ENCODE measurements at regions not wholly inside any gene's neighbourhood (a gene's known extent, or its start where the extent isn't known, plus 50 kb on each side); places are given as distances from the start of the nearest gene placed in this dataset.
"Not testable (repeated sequence)": the region's sequence is repeated elsewhere in the genome, so short reads cannot be mapped to it uniquely, and the experiment has no call there.

DNA sequence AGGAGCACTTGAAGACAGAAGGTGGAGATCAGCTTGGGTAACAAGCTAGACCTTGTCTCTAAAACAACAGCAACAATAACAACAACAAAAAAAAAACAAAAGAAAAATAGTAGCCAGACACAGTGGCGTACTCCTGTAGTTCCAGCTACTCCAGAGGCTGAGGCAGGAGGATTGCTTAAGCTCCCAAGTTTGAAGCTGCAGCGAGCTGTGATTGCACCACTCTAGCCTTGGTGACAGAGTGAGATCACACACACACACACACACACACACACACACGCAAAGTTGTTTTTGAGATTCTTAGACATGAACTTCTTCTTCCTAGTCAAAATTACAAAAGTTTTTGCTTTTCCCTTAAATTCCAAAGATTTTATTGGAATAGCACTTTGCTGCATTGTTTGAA, 93.0 kb upstream of the IGSF10 start:
- DNase-seq (ENCODE audit: low read depth), result no peak

DNA sequence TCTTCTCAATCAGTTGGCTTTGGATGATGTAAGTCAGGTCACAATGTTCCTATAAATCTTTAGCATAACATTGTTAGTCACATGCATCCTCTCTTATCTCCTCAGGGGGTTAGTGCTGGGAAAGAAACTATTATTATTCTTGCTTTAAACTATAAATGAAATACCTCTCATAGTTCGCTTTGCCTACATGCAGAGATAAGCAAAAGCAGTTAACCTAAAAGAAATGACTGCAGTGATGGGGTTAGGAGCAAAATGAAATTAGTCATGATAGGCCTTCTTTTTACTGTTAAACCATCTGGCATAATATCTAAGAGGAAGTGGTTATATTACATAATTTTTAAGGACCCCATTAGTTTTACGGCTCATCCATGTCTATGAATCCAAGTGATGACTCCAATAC, 91.7 kb upstream of the IGSF10 start:
- peak; percentile 2 for DNase-seq (ENCODE audit: low read depth)

DNA sequence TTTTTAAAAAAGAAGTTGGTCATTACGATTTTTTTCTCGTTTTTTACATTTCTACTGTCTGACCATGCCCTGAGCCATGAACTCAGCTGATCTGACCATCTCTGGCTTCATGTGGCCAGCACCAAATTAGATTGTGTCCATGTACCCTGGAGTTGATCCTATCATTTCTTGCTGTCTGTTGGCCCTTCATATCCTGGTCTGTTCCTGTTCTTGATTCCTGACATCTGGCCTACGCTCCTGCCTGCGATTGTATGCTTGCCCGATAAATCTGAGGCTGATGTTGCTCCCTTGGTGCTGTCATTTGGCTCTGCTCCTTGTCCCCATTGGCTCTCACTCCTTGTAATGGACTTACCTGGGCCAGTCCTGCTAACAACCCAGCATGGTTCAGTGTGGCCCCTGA, 89.8 kb upstream of the IGSF10 start:
- no peak for DNase-seq (ENCODE audit: low read depth)

DNA sequence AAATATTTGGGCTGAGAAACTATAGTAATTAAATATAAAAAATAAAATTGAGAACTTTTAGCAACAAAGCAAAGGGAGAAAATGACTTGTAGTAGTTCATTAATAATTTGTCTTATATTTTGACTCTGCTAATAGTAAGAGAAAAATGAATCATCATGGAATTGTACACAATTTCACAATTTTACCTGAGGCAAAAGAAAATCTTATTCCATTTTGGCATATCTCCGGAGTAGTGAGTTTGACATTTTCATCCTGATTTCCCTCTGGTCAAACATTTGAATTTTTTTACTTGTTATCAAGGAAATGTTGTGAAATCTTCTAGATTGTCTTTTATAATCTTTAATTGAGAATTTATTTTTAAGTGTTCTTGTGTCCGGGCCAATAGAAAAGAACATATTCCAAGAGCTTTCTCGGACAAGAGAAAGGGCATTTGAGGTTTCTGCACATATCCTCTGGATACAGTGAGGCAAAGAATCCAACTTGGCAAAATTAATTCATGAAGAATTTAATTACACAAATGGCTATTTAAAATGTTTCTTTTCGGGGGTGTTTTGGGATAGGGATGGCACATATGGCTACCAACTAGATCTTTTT, 89.3 kb upstream of the IGSF10 start:
- DNase-seq (ENCODE audit: low read depth), result no peak

DNA sequence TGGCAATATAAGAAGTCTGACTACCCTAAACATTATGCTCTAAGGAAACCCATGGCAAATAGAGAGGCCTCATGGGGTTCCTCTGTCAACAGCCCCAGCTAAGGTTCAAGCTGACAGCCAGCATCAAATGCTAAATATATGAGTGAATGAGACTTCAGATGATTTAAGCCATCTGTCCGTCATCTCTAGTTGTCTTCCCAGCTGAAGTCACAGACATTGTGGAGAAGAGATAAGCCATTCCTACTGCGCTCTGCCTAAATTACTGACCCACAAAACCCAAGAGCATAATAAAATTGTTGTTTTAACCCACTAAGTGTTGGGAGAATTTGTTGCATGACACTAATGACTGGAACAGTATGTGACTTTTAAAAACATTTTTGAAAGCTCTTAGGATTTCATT, 87.3 kb upstream of the IGSF10 start:
- no peak for DNase-seq (ENCODE audit: low read depth)

DNA sequence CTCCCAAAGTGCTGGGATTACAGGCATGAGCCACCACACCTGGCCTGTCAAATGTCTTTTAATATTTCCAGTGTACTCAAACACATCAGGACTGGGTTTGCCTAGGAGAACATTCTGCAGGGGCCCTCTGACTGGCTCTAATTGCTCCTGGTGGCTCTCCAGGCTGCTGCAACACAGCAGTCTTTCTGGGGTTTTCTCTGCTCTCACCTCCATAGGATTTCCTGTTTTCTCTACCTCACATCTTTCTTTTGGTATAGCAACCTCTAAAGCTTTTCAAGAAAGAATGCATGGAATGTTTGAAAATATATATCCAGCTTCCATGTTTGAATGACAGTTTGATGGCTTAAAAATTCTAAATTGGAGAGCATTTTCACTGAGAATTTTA, 83.3 kb upstream of the IGSF10 start:
- no peak for DNase-seq (ENCODE audit: low read depth)

DNA sequence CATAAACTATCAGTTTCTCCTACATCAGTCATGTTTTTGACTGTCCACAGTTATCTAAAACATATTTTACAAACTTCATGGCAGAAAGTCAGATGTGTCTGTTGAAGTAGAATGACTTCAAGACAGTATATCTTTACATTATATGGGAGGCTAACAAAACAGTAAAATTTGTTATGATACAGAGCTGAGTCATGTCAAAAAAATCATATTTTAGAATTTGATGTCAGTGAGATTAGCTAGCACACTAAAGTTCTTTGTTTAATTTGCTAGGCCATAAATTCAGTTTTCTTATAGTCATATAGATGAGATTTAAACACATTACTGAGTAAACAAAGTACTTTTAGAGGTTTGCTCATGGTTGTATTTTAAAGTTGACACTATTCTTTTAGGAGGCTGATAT, 80.3 kb upstream of the IGSF10 start:
- no peak for DNase-seq (ENCODE audit: low read depth)

DNA sequence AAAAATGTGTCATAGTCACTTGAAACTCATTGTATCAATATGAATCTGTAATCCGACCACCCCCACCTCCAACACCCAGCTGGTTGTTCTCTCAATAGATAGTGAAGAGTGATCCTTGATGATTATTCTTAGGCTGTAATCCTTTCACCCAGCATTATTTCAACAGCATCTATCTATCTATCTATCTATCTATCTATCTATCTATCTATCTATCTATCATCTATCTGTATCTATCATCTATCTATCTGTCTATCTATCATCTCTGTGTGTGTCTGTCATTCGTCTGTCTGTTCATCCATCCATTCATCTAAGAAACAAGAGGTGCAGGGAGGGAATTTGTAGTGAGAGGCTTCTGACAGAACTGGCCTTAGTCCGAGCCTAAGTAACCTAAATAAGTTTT, 78.7 kb upstream of the IGSF10 start:
- no peak for DNase-seq (ENCODE audit: low read depth)

DNA sequence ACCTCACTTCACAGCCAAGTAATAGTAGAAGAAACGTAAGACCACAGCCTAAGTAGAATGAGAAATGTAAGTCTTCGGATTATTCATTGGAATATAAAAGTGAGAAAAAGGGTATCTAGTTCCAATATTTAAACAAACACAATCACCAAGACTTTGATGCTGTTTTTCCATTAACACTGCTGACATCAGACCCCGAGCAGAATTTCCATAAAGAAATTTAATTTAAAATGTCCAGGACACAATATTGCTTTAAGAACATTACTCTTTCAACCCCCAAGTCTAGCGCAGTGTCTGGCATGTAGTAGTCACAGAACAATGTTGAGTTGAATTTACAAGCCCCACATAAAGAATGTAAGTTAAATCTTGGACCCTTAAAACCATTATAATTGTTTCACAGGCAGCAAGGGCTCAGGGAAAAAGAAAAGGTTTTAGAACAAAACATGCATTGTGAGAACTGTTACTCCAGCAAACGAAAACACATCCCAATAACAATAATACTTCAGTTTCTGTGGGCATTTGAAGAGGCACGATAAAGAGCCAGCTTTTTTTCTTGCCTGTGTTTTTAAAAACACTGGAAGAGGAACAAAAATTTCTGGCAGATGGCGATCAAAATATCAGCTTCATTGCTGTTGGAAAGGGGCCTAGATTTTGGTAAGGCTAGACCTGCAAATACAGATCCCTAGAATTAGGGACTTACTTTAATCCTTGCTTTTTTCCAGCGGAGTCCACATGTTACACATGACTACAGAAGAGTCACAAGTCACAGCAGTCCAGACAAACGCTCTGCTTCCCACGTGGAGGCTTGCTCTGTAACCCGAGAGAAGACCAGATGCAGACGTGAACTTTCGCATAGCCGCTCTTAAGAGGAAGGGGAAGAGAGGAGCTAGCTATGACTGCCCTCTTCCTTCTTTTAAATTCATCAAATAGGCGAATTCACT, 77.9 kb upstream of the IGSF10 start:
- DNase-seq (ENCODE audit: low read depth), result no peak

DNA sequence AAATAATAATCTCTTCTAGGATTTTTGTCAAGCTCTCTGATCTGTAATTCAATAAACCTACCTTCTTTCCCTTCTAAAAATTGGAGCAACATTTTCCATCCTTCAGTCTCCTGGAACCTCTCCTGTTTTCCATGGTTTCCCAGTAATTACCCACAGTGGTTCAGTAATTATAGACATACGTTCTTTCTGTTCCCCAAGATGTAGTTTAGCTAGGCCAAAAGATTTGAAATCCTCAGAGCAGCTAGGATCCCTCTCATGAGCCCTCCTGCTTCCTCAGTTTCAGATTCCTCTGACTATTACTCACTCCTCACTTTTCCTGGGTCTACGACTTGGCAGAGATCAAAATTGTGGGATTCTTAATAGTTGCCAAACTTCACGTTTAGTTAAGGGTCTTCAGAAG, 76.9 kb upstream of the IGSF10 start:
- DNase-seq (ENCODE audit: low read depth), result peak; percentile 8

DNA sequence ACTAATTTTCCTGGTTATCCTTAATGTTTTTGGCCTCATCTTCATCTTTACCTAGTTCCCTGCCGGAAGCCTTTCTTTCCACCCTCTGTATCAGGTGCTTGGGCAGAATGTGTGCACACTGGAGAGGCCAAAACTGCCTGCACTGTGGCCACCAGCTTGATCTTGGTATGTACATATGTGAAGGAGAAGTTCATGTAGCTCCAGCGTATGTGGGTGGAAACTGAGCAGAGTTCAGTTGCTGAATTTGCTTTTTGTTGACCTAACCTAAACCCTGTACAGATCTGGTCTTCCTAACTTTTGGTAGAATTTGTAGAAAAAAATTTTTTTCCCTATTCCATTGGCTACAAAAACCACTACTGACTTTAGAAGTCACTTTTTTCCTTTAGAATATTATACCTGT, 65.9 kb upstream of the IGSF10 start:
- DNase-seq (ENCODE audit: low read depth), result no peak

DNA sequence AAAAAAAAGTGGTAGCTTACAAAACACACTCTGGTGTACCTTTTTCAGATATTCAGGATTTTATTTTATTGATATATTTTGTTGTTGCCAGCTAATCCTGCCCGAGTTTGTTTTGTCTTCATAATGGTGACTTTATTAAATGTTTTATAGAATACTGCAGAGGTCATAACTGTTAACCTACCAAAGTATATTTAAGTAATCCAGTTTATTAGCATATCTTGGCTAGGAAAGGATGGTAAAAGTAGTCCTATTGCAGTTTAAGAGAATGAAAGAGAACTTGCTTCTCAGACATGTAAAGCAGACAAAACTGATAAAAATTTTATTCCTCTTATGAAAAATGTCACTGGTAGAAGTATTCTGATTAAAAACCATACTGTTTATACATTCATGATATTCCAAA, 59.2 kb upstream of the IGSF10 start:
- no peak for DNase-seq (ENCODE audit: low read depth)

DNA sequence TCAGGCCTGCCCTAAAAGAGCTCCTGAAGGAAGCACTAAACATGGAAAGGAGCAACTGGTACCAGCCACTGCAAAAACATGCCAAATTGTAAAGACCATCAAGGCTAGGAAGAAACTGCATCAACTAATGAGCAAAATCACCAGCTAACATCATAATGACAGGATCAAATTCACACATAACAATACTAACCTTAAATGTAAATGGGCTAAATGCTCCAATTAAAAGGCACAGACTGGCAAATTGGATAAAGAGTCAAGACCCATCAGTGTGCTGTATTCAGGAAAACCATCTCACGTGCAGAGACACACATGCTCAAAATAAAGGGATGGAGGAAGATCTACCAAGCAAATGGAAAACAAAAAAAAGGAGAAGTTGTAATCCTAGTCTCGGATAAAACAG, 50.6 kb upstream of the IGSF10 start:
- not testable (repeated sequence) for DNase-seq (ENCODE audit: low read depth)
